ENCODE measurements at regions not wholly inside any gene's neighbourhood (a gene's known extent, or its start where the extent isn't known, plus 50 kb on each side); places are given as distances from the start of the nearest gene placed in this dataset.

- DNase-seq (ENCODE audit: low read depth, low spot score): no peak
These were observed 125.9 kb upstream of the CDH18 start for GRCh38 chr5:20113931-20114330.

DNA sequence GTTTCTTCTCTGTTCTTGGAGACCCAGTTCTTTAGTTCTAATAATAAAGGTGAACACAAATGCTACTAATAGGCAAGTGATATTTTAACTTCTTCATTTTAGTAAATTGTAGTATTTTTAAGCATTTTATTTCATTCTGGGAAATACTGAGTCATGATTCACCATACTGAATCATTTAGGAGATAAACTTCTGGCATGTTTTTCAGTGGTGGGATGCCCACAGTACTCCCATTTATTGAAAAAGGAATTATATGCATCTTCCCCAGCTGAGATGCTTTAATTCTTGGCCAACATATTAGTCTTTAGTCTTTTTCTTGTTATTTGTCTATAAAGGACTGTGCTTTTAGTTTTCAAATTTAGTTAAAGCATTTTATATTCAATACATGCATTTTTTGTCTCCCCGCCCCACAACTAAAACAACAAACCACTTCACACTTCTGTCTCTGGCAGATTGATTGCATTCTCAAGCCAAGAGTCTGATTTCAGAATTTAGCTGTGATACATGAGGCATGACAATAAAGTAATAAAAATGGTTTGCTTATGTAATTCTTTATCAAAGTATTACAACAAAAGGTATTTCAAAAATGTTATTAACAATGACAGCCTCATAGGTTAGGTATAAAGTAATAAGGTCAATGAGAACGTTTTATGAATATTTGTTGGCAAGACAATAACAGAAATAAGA lies 125.2 kb upstream of the CDH18 start:
- DNase-seq (ENCODE audit: low read depth, low spot score): no peak

- no peak for DNase-seq (ENCODE audit: low read depth, low spot score)
These were observed 121.3 kb upstream of the CDH18 start for GRCh38 chr5:20109326-20109725.

DNA sequence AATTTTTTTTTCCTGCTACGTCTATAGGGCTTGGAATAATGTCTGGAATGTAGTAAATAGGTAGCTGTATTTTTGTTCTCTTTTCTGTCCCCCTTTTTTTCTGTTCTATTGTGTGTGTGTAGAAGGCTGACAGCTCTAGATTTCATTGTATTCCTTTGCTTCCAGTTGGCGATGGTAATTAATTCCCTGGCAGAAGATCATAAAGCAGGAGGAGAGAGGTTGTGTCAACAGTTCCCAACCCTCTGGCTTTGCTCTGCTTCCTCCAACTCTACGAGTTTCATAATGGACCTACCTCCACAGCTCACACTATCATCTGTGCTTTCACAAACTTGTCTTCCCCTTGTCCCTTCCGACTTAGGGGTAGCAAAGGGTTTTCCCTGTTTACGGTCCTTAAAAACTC lies 117.9 kb upstream of the CDH18 start:
- no peak for DNase-seq (ENCODE audit: low read depth, low spot score)

DNA sequence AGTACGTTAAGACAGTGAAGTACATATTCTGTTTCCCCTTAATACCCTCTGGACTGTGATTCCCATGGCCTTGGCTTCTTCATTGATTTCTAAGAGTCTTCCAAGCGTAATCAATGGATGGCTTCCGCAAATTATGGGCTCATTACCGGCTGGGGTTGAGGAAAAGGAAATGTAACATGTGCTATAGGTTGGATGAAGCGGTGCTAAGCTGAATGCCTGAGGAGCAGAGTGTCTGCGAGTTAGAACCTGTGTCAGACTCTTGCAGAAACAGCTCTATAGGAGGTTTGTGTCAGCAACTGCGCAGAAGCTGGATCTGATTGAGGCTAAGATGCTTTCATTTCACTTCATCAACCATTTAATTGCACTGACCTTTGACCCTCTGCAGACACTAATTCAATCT lies 114.3 kb upstream of the CDH18 start:
- DNase-seq (ENCODE audit: low read depth, low spot score): no peak

DNA sequence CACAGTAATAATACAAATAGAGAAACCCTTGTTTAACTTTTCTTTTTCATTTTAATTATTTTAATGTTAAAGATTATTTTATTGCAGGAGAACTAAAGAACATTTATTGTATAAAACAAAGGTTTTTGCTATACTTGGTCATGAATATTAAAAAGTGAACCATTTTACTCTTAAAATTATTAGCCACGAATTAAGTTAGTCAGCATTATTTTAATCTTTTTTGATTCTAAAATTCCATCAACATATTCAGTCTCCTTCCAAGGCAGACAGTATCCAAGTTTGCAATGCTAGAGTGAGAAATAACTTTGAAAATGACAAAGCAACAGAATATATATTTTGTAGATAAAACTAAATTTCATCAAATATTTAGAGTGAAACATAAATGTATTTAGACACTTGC lies 110.7 kb upstream of the CDH18 start:
- no peak for DNase-seq (ENCODE audit: low read depth, low spot score)

DNA sequence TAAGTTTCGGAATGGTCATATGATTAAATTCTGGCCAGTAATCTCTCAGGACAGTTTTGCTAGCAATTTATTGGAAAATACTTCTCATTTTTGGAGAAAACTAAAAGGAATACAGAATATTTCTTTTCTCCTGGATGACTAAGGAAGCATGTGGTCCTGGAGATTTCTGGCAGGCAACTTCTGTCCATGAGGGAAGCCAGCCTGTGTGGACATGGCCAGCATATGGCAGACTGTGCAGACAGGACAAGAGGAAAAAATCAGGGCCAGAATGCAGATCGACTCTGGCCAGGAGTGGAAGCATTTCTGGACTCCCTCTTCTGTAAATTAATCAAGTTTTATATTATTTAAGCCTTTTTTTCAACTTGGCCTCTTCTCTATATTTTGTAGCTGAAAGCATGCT lies 100.4 kb upstream of the CDH18 start:
- no peak for DNase-seq (ENCODE audit: low read depth, low spot score)

GRCh38 chr5:20087299-20087698 lies 99.3 kb upstream of the CDH18 start:
- DNase-seq (ENCODE audit: low read depth, low spot score): no peak

- DNase-seq (ENCODE audit: low read depth, low spot score): no peak
These were observed 89.2 kb upstream of the CDH18 start for GRCh38 chr5:20077186-20077585.

GRCh38 chr5:20056933-20057332 lies 68.9 kb upstream of the CDH18 start:
- DNase-seq (ENCODE audit: low read depth, low spot score): no peak

GRCh38 chr5:20055301-20055700 lies 67.3 kb upstream of the CDH18 start:
- DNase-seq (ENCODE audit: low read depth, low spot score): no peak

DNA sequence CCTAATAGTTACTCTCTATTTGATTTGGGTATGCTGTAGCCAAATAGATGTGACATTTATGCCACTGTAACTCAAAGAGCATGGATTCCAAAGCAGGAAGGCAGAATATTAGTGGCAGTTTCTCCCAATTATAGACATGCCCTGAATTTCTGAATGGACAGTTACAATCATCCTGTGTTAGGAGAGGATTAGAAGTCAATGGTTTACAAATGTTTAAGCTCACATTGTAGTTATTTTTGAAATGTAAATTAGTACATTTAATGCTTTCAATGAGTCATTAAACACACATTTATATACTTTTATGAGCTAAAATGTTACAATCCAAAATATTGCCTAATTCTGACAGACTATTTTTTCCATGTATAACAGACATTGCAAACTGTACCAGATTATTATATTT lies 62.3 kb upstream of the CDH18 start:
- no peak for DNase-seq (ENCODE audit: low read depth, low spot score)

DNA sequence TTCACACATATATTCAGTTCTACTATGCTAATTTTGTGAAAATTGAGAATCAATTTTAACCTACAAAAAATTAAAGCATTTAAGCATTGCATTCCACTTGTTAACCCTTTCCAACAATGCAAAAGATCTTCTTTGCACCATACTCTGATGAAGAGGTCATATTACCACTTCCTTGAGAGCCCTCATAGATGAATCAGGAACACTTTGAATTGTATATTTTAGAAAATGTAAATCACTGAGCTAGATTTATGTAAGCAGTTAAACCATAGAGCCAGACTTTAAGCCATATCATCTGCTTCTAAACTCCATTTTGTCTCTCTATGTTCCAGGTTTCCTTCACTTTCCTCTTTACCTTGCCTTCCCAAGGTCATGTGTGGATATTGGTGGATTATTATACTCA lies 56.5 kb upstream of the CDH18 start:
- DNase-seq (ENCODE audit: low read depth, low spot score): no peak

DNA sequence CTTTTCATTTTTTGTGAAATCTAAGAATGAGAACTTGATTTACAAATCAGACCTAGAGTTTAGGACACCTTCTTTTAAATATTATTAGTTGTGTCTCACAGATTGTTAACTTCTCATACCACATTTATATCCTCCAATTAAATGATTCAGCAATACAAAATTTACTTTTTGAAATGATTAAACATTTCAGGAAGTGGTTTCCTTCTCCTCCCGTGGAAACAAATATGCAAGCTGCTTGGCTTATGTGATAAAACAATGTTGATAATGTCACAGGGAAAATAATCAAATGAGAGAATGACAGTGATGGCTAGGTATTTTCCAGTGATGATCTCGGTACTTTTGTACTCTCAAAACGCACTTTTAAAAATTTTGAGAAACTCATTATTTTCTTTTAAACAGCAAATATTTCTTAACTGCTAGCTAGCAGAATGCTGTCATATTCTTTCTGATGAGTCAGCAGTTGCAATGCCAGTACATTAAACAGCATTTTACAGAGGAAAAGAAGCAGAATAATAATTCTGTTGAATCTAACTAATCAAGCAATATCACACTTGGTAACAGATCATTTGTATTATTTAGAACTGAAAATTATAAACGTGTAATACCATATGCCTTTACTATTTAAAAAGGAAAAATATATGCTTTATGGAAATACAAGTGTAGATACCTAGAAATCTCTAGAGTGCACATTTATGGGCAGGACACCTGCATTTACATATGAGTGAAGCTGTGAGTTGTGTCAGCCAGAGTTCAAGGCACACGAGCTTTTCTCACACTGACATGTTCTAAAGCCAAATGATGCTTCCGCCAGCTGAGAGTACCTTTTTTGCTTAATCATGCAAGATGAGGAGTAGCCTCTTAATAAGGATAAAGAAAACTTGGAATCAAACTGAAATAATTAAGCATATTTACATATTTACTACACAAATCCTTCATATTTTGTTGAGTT lies 53.6 kb upstream of the CDH18 start:
- no peak for DNase-seq (ENCODE audit: low read depth, low spot score)

GRCh38 chr5:20040901-20041300 lies 52.9 kb upstream of the CDH18 start:
- DNase-seq (ENCODE audit: low read depth, low spot score): no peak

Data from brain pericyte (primary cell).